T-helper 17 cell (primary cell): ENCODE measurements at regions not wholly inside any gene's neighbourhood (a gene's known extent, or its start where the extent isn't known, plus 50 kb on each side); places are given as distances from the start of the nearest gene placed in this dataset.

ENCODE experiments used
- ATAC-seq: fragments of 150-1000 bp; cut with Tn5 transposase; 2 replicates; pipeline ENCODE4 v1.10.0; 2021; ENCODE audit warnings: mild to moderate bottlenecking, moderate library complexity
- DNase-seq, 3 donors: peaks; one replicate each; pipeline versions ENCODE4 v3.0.0 to v3.0.0-alpha.2; 2020 to 2021
- H3K9me3 ChIP-seq: one replicate; pipeline ENCODE4 v1.7.0; 2013; ENCODE audit warnings: low read length, mild to moderate bottlenecking; ENCODE audit not compliant: control insufficient read depth, poor library complexity, severe bottlenecking
- H3K27ac Mint-ChIP-seq: one replicate; pipeline ENCODE4 v1.8.0; 2022; ENCODE audit warnings: mild to moderate bottlenecking, moderate library complexity, mixed read lengths
- H3K27me3 Mint-ChIP-seq: one replicate; pipeline ENCODE4 v1.8.0; 2022; ENCODE audit warnings: mixed read lengths
- H3K36me3 Mint-ChIP-seq: one replicate; pipeline ENCODE4 v1.8.0; 2022; ENCODE audit warnings: low read depth, mixed read lengths
- H3K4me1 Mint-ChIP-seq: one replicate; pipeline ENCODE4 v1.8.0; 2022; ENCODE audit warnings: mild to moderate bottlenecking, mixed read lengths
- H3K4me3 Mint-ChIP-seq: one replicate; pipeline ENCODE4 v1.8.0; 2022; ENCODE audit warnings: mild to moderate bottlenecking, moderate library complexity, mixed read lengths

DNA sequence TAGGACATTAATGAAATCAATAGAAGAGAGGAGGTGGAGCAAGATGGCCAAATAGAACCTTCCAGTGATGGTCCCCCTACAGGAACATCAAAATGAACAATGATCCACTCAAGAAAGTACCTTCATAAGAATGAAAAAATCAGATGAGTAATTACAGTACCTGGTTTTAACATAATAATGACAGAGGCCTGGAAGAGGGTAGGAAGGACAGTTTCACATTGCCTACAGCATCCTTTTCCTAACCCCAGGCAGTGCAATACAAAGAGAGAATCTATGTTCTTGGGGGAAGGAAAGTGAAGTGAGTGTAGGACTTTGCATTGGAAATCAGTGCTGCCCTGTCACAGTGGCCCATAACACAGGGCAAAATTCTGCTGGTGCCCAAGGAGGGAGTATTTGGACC is 81.2 kb upstream of the SPTLC1 start:
- H3K27ac Mint-ChIP-seq = no peak overlapping the region
- H3K4me1 Mint-ChIP-seq = no peaks in the 10 kb centered on the region
- ATAC-seq = no peak
- H3K9me3 ChIP-seq = no peaks in the 10 kb centered on the region
- H3K27me3 Mint-ChIP-seq = peaks cover 28% of the 10 kb centered on the region
- H3K36me3 Mint-ChIP-seq = peaks cover 2% of the 10 kb centered on the region
- no peak for DNase-seq
- no peak overlapping the region for H3K4me3 Mint-ChIP-seq

DNA sequence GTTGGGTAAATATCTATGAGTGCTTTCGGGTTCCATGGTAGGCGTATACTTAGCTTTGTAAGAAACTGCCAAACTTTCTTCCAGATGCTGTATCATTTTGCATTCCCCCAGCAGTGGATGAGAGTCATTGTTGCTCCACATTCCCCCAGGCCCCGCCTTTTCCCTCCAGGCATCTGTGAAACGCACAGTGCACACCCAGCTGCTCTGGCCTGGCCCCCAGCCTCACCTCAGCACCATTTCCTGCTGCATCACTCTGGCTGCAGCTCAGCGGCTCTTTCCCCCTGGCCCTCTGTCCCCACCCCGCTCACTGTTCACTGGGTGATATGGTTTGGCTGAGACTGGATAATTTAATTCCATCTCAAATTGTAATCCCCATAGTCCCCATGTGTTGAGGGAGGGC is 76.6 kb upstream of the SPTLC1 start:
- Mint-ChIP-seq H3K36me3 (peaks cover 2% of the 10 kb centered on the region), H3K4me1 (peaks cover 2% of the 10 kb centered on the region), H3K27me3 (peaks cover 42% of the 10 kb centered on the region), H3K27ac (no peak overlapping the region), H3K4me3 (no peak overlapping the region)
- H3K9me3 ChIP-seq = no peaks in the 10 kb centered on the region
- no peak for DNase-seq
- ATAC-seq = no peak

- H3K4me3 Mint-ChIP-seq = no peak overlapping the region
These were observed 75.2 kb upstream of the SPTLC1 start for GRCh38 chr9:92190536-92190790.

GRCh38 chr9:92189782-92190535 is 74.7 kb upstream of the SPTLC1 start:
- no peak for DNase-seq
- no peaks in the 10 kb centered on the region for H3K9me3 ChIP-seq
- Mint-ChIP-seq H3K4me3 (no peak overlapping the region), H3K4me1 (peaks cover 2% of the 10 kb centered on the region), H3K27ac (no peak overlapping the region), H3K36me3 (peaks cover 2% of the 10 kb centered on the region), H3K27me3 (peaks cover 37% of the 10 kb centered on the region)
- no peak for ATAC-seq

More at GRCh38 chr9:92190536-92190790, 75.2 kb upstream of the SPTLC1 start:
- Mint-ChIP-seq H3K4me1 (peaks cover 2% of the 10 kb centered on the region), H3K27me3 (peaks cover 42% of the 10 kb centered on the region), H3K36me3 (peaks cover 2% of the 10 kb centered on the region), H3K27ac (no peak overlapping the region)
- no peak for ATAC-seq
- H3K9me3 ChIP-seq = no peaks in the 10 kb centered on the region
- no peak for DNase-seq

- Mint-ChIP-seq H3K36me3 (peaks cover 2% of the 10 kb centered on the region), H3K4me3 (no peak overlapping the region), H3K4me1 (peaks cover 2% of the 10 kb centered on the region), H3K27ac (no peak overlapping the region), H3K27me3 (peaks cover 36% of the 10 kb centered on the region)
- ATAC-seq (no peak), DNase-seq (no peak)
- no peaks in the 10 kb centered on the region for H3K9me3 ChIP-seq
These were observed 74.0 kb upstream of the SPTLC1 start for GRCh38 chr9:92188969-92189781.

GRCh38 chr9:92187989-92188714 is 72.9 kb upstream of the SPTLC1 start:
- H3K36me3 Mint-ChIP-seq = no peaks in the 10 kb centered on the region
- H3K4me1 Mint-ChIP-seq = peaks cover 2% of the 10 kb centered on the region
- peak overlapping the region; percentile 63 for H3K27ac Mint-ChIP-seq
- H3K9me3 ChIP-seq = no peaks in the 10 kb centered on the region
- H3K27me3 Mint-ChIP-seq = peaks cover 36% of the 10 kb centered on the region
- no peak overlapping the region for H3K4me3 Mint-ChIP-seq
- no peak for DNase-seq
- ATAC-seq = no peak

DNA sequence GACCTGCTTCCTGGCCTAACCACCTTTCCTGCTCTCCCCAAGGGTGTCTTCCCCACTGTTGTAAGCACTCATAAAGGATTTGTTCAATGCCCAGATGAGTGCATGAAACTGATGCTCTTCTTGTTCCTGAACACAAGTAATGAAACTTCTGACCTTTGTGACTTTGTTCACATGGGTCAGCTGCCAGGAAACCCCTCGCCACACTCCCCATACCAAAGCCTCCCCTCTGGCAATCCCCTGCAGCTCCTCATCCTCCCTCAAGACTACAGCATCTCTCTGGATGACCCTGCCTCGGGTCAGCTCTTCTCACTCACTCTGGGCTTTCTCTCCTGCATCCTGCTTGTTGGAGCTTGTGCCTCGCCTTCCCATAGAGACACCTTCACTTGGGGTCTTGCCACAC is 72.2 kb upstream of the SPTLC1 start:
- Mint-ChIP-seq H3K4me1 (peaks cover 2% of the 10 kb centered on the region), H3K36me3 (no peaks in the 10 kb centered on the region), H3K4me3 (no peak overlapping the region), H3K27ac (peak overlapping the region; percentile 63), H3K27me3 (peaks cover 31% of the 10 kb centered on the region)
- DNase-seq (no peak), ATAC-seq (no peak)
- no peaks in the 10 kb centered on the region for H3K9me3 ChIP-seq

DNA sequence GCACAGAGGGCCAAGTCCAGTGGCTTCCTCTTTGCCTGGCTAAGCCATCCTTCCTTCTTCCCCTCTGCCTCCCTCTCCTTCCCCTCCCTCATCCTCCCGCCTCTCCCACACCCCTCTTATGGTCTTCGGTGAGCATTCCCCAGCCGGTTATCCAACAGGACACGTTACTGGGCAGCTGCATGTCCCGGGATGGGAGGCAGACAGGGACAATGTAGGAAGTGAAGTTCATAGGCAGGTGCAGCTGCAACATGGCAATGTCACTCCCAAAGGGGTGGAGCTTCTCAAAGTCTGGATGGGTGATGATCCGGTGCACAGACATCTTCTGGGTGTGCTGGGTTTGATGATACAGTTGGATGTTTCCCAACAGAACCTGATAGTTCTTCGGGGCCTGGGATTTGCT is 71.4 kb upstream of the SPTLC1 start:
- Mint-ChIP-seq H3K4me3 (no peak overlapping the region), H3K27me3 (peaks cover 30% of the 10 kb centered on the region), H3K36me3 (no peaks in the 10 kb centered on the region), H3K27ac (no peak overlapping the region), H3K4me1 (peaks cover 2% of the 10 kb centered on the region)
- H3K9me3 ChIP-seq = no peaks in the 10 kb centered on the region
- DNase-seq (no peak), ATAC-seq (no peak)

DNA sequence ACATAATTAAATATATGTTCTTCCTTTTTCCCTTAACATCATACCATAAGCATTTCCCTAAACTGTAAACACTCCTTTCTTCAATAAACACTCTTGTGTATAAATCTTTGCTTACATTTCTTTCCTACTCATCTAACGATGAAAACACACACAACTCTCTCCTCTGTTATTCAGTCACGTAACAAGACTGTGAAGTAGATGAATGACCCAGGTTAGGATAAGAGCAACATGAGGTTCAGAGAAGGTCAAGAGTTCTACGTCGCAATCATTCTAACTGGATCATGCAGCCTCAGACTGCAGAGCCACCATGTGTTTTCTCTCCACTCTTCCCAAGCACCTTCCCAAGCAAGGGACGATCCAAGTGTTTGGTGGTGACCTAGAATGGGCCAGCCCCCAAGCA is 70.5 kb upstream of the SPTLC1 start:
- H3K36me3 Mint-ChIP-seq = no peaks in the 10 kb centered on the region

GRCh38 chr9:92185096-92185495 is 69.9 kb upstream of the SPTLC1 start:
- Mint-ChIP-seq H3K27me3 (peaks cover 23% of the 10 kb centered on the region), H3K4me1 (peaks cover 2% of the 10 kb centered on the region), H3K27ac (no peak overlapping the region), H3K36me3 (no peaks in the 10 kb centered on the region), H3K4me3 (no peak overlapping the region)
- no peak for ATAC-seq
- no peak for DNase-seq
- no peaks in the 10 kb centered on the region for H3K9me3 ChIP-seq

More for the DNA sequence above, 70.5 kb upstream of the SPTLC1 start:
- no peak overlapping the region for H3K4me3 Mint-ChIP-seq
- ATAC-seq (no peak), DNase-seq (no peak)
- peaks cover 2% of the 10 kb centered on the region for H3K4me1 Mint-ChIP-seq
- no peaks in the 10 kb centered on the region for H3K9me3 ChIP-seq
- no peak overlapping the region for H3K27ac Mint-ChIP-seq
- peaks cover 23% of the 10 kb centered on the region for H3K27me3 Mint-ChIP-seq

DNA sequence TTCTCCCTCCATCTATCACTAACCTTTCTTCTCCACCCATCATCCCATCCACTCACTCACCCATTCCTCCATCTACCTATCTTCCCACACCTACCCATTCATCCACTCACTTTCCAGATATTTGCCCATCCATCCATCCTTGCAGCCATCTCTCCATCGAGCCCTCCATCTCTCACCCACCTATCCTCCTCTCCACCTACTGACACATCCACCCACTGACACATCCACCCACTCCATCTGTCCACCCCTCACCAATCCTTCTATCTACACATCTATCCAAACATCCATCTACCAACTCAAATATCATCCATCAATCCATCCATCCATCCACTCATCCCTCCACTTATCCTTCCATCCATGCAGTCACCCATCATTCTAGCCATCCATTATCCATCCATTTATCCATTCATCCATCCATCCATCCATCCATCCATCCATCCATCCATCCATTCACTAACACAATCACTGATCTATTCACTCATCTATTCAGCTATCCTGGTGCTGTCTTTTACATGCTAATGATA is 68.9 kb upstream of the SPTLC1 start:
- ATAC-seq = no peak
- DNase-seq = no peak
- no peaks in the 10 kb centered on the region for H3K9me3 ChIP-seq
- Mint-ChIP-seq H3K4me1 (peaks cover 4% of the 10 kb centered on the region), H3K36me3 (no peaks in the 10 kb centered on the region), H3K27ac (no peak overlapping the region), H3K27me3 (peaks cover 23% of the 10 kb centered on the region), H3K4me3 (no peak overlapping the region)

DNA sequence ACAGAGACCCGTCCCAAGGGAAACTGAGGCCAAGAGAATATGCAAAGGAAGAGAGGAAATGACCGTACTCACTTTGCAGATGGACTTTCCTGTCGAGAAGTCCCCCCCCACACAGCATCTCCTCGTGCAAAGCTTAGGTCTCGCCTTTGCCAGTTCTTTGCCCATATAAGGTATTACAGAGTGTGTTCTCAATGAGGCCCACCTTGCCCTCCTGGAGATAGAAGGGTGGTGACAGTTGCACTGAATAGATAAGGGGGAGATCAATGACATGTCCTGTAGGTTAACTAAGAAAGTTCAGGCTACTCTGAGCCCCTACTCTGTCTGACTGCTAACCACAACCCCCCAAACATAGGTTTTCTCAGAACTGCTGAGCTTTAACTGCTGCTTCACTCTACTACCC is 68.2 kb upstream of the SPTLC1 start:
- Mint-ChIP-seq H3K36me3 (no peaks in the 10 kb centered on the region), H3K27ac (no peak overlapping the region), H3K27me3 (peaks cover 23% of the 10 kb centered on the region), H3K4me3 (no peak overlapping the region), H3K4me1 (peaks cover 4% of the 10 kb centered on the region)
- no peaks in the 10 kb centered on the region for H3K9me3 ChIP-seq
- no peak for DNase-seq
- ATAC-seq = no peak

DNA sequence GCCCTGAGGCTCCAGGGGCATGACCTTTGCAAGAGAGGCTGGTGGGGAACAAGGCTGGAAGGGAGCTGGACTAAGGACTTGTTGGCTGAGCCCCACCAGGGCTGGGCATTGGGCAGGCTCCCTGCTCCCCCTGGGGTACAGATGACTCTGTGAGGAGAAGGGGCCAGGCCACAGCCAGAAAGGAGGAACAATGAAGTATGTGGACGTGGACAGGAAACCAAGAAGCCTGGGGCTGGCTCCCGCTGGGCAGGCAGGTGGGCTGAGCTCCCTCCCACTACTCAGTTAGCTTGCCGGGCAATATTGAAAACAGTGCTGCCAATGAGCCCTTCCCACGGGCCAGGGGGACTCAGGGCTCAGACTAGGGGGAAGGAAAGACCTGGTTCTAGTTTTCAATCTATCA is 66.1 kb upstream of the SPTLC1 start:
- H3K4me1 Mint-ChIP-seq = peaks cover 5% of the 10 kb centered on the region
- DNase-seq (no peak), ATAC-seq (no peak)
- no peak overlapping the region for H3K27ac Mint-ChIP-seq
- peaks cover 15% of the 10 kb centered on the region for H3K27me3 Mint-ChIP-seq
- no peaks in the 10 kb centered on the region for H3K9me3 ChIP-seq
- H3K4me3 Mint-ChIP-seq = no peak overlapping the region
- no peaks in the 10 kb centered on the region for H3K36me3 Mint-ChIP-seq
